ENCODE measurements at regions not wholly inside any gene's neighbourhood (a gene's known extent, or its start where the extent isn't known, plus 50 kb on each side); places are given as distances from the start of the nearest gene placed in this dataset.

- Histone ChIP-seq H3K36me3 (ENCODE audit: control insufficient read depth, low read depth, low read length) (no peaks in the 10 kb centered on the region), H3K27me3 (ENCODE audit: control insufficient read depth, insufficient read depth, low read length) (peaks cover 32% of the 10 kb centered on the region), H3K4me1 (ENCODE audit: control insufficient read depth, low read depth, low read length) (peaks cover 2% of the 10 kb centered on the region), H3K9me3 (ENCODE audit: control insufficient read depth, low read depth, low read length) (no peaks in the 10 kb centered on the region), H3K4me3 (ENCODE audit: low read length) (no peak overlapping the region), H3K9ac (ENCODE audit: low read length) (no peak overlapping the region), H3K27ac (ENCODE audit: low read length) (no peak overlapping the region)
These were observed 52.0 kb upstream of the PPP2R5C start for GRCh38 chr14:101709533-101709881.

GRCh38 chr14:101709962-101710931 is 51.3 kb upstream of the PPP2R5C start:
- H3K9me3 ChIP-seq (ENCODE audit: control insufficient read depth, low read depth, low read length) = no peaks in the 10 kb centered on the region
- H3K9ac ChIP-seq (ENCODE audit: low read length) = no peak overlapping the region
- H3K36me3 ChIP-seq (ENCODE audit: control insufficient read depth, low read depth, low read length) = no peaks in the 10 kb centered on the region
- H3K27me3 ChIP-seq (ENCODE audit: control insufficient read depth, insufficient read depth, low read length) = peaks cover 25% of the 10 kb centered on the region
- H3K4me1 ChIP-seq (ENCODE audit: control insufficient read depth, low read depth, low read length) = peaks cover 2% of the 10 kb centered on the region
- H3K4me3 ChIP-seq (ENCODE audit: low read length) = no peak overlapping the region
- no peak overlapping the region for H3K27ac ChIP-seq (ENCODE audit: low read length)

GRCh38 chr14:101711041-101711856 is 50.3 kb upstream of the PPP2R5C start:
- Histone ChIP-seq H3K4me1 (ENCODE audit: control insufficient read depth, low read depth, low read length) (peaks cover 2% of the 10 kb centered on the region), H3K27me3 (ENCODE audit: control insufficient read depth, insufficient read depth, low read length) (peaks cover 15% of the 10 kb centered on the region), H3K9ac (ENCODE audit: low read length) (no peak overlapping the region), H3K27ac (ENCODE audit: low read length) (no peak overlapping the region), H3K4me3 (ENCODE audit: low read length) (no peak overlapping the region), H3K9me3 (ENCODE audit: control insufficient read depth, low read depth, low read length) (no peaks in the 10 kb centered on the region), H3K36me3 (ENCODE audit: control insufficient read depth, low read depth, low read length) (no peaks in the 10 kb centered on the region)

Measured in iPS-18a (cell line).